ENCODE measurements at regions not wholly inside any gene's neighbourhood (a gene's known extent, or its start where the extent isn't known, plus 50 kb on each side); places are given as distances from the start of the nearest gene placed in this dataset.

DNA sequence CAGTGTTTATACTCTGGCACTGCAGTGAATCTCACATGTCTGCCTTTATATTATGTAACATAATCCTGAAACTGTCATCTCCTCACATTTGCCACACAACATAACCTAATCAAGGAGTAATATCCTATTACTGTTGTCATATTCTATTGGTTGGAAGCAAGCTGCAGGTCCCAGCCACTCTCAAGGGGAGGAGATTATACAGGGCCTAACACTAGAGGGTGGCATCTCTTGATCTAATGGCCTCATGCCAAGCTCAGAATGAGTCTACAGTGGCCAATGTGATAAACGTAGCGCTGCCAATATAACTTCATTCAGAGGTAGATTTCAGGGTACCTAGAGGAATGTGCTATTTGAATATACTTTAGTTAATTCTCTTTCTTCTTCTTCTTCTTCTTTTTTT is 166.8 kb downstream of the BACH1 start:
- H3K9me3 ChIP-seq (ENCODE audit: control insufficient read depth, insufficient read depth, low read length), result no peaks in the 10 kb centered on the region
- no peak overlapping the region for H3K27ac ChIP-seq (ENCODE audit: low read depth, low read length)
- H3K4me1 ChIP-seq (ENCODE audit: control insufficient read depth, insufficient read depth, low read length), result no peaks in the 10 kb centered on the region
- no peaks in the 10 kb centered on the region for H3K27me3 ChIP-seq (ENCODE audit: control insufficient read depth, insufficient read depth, low read length)
- H3K4me3 ChIP-seq (ENCODE audit: low read depth, low read length), result no peak overlapping the region
- no CpG with 5 or more reads among the region's 2 CpGs for WGBS (ENCODE audit: insufficient coverage)
- no peak for DNase-seq (ENCODE audit: low read depth in 4 of 6, low spot score in 6 of 6)
- H3K36me3 ChIP-seq (ENCODE audit: control insufficient read depth, insufficient read depth, low read length), result no peaks in the 10 kb centered on the region

GRCh38 chr21:29466532-29466931 is 167.8 kb downstream of the BACH1 start:
- Histone ChIP-seq H3K36me3 (ENCODE audit: control insufficient read depth, insufficient read depth, low read length) (no peaks in the 10 kb centered on the region), H3K4me1 (ENCODE audit: control insufficient read depth, insufficient read depth, low read length) (no peaks in the 10 kb centered on the region), H3K27me3 (ENCODE audit: control insufficient read depth, insufficient read depth, low read length) (no peaks in the 10 kb centered on the region), H3K27ac (ENCODE audit: low read depth, low read length) (no peak overlapping the region), H3K4me3 (ENCODE audit: low read depth, low read length) (no peak overlapping the region), H3K9me3 (ENCODE audit: control insufficient read depth, insufficient read depth, low read length) (no peaks in the 10 kb centered on the region)
- no CpG with 5 or more reads among the region's 2 CpGs for WGBS (ENCODE audit: insufficient coverage)
- DNase-seq (ENCODE audit: low read depth in 4 of 6, low spot score in 6 of 6), result no peak

DNA sequence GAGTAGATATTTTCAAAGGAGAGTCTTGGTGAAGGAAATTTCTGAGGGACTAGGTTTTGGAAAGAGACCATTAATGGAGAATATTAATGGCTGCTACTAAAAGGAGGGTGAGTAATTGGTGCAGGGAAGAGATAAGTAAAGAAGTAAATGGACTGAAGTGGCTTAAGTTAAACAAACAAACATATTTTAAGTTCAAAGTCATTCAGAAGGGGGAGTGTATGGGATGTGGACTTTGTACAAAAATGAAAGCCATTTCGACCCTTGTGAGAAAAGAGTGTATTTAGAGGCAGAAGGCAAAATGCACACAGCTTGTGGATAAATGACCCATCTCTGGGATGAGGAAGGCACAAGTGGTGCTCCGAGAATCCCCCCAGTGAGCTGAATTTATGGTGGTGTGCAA is 171.7 kb downstream of the BACH1 start:
- no peaks in the 10 kb centered on the region for H3K27me3 ChIP-seq (ENCODE audit: control insufficient read depth, insufficient read depth, low read length)
- H3K4me1 ChIP-seq (ENCODE audit: control insufficient read depth, insufficient read depth, low read length), result no peaks in the 10 kb centered on the region
- no peaks in the 10 kb centered on the region for H3K36me3 ChIP-seq (ENCODE audit: control insufficient read depth, insufficient read depth, low read length)
- WGBS (ENCODE audit: insufficient coverage), result 71% methylated on average over 2 of the region's 2 CpGs
- H3K4me3 ChIP-seq (ENCODE audit: low read depth, low read length), result no peak overlapping the region
- no peak for DNase-seq (ENCODE audit: low read depth in 4 of 6, low spot score in 6 of 6)
- H3K9me3 ChIP-seq (ENCODE audit: control insufficient read depth, insufficient read depth, low read length), result no peaks in the 10 kb centered on the region
- no peak overlapping the region for H3K27ac ChIP-seq (ENCODE audit: low read depth, low read length)

DNA sequence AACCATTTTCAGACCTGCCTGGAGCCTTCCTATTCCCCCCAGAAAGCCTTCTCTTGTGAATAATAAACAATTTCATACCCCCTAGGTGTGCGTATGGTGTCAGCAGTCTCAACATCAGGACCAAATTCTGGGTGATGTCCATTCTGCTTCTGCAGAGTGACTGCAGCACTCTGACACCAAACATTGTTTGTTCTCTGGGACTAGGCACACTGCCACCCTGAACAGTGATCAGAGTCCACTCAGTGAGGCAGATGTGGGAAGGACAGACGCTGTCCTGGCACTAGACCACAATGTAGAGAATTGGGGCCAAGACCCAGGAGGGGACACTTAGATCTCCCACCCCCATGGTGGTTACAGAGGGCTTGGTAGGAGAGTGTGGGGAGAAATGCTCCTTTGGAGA is 175.1 kb downstream of the BACH1 start:
- Histone ChIP-seq H3K4me3 (ENCODE audit: low read depth, low read length) (no peak overlapping the region), H3K9me3 (ENCODE audit: control insufficient read depth, insufficient read depth, low read length) (no peaks in the 10 kb centered on the region), H3K27me3 (ENCODE audit: control insufficient read depth, insufficient read depth, low read length) (no peaks in the 10 kb centered on the region), H3K4me1 (ENCODE audit: control insufficient read depth, insufficient read depth, low read length) (peaks cover 5% of the 10 kb centered on the region), H3K27ac (ENCODE audit: low read depth, low read length) (no peak overlapping the region), H3K36me3 (ENCODE audit: control insufficient read depth, insufficient read depth, low read length) (no peaks in the 10 kb centered on the region)
- DNase-seq (ENCODE audit: low read depth in 4 of 6, low spot score in 6 of 6), result no peak
- WGBS (ENCODE audit: insufficient coverage), result 100% methylated on average over 1 of the region's 2 CpGs

- Histone ChIP-seq H3K36me3 (ENCODE audit: control insufficient read depth, insufficient read depth, low read length) (no peaks in the 10 kb centered on the region), H3K27ac (ENCODE audit: low read depth, low read length) (no peak overlapping the region), H3K9me3 (ENCODE audit: control insufficient read depth, insufficient read depth, low read length) (no peaks in the 10 kb centered on the region), H3K4me1 (ENCODE audit: control insufficient read depth, insufficient read depth, low read length) (peaks cover 5% of the 10 kb centered on the region), H3K27me3 (ENCODE audit: control insufficient read depth, insufficient read depth, low read length) (no peaks in the 10 kb centered on the region), H3K4me3 (ENCODE audit: low read depth, low read length) (no peak overlapping the region)
- no CpG with 5 or more reads among the region's 2 CpGs for WGBS (ENCODE audit: insufficient coverage)
- DNase-seq (ENCODE audit: low read depth in 4 of 6, low spot score in 6 of 6), result no peak
These were observed 176.6 kb downstream of the BACH1 start for GRCh38 chr21:29475329-29475728.

DNA sequence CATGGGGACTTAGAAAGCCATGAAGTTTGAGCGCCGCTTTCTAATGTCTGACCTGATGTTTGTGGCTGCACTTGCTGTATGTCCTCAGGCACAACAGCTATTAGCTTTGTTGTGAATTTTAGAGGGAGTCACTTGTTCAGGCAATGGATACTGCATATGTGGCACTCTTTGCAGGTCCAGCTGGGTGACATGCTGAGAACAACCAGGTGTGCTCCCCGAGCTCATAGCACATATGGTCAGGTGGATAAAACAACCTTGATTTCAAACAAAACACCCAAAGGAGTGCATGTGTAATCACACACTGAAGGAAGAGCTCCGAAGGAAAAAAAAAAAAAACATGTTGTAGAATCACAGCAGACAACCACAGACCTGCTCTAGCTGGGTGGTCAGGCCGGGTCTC is 178.6 kb downstream of the BACH1 start:
- Histone ChIP-seq H3K27ac (ENCODE audit: low read depth, low read length) (no peak overlapping the region), H3K27me3 (ENCODE audit: control insufficient read depth, insufficient read depth, low read length) (no peaks in the 10 kb centered on the region), H3K36me3 (ENCODE audit: control insufficient read depth, insufficient read depth, low read length) (no peaks in the 10 kb centered on the region), H3K4me3 (ENCODE audit: low read depth, low read length) (no peak overlapping the region), H3K4me1 (ENCODE audit: control insufficient read depth, insufficient read depth, low read length) (peaks cover 5% of the 10 kb centered on the region), H3K9me3 (ENCODE audit: control insufficient read depth, insufficient read depth, low read length) (no peaks in the 10 kb centered on the region)
- 82% methylated on average over 1 of the region's 5 CpGs for WGBS (ENCODE audit: insufficient coverage)
- no peak for DNase-seq (ENCODE audit: low read depth in 4 of 6, low spot score in 6 of 6)

GRCh38 chr21:29477941-29478340 is 179.2 kb downstream of the BACH1 start:
- H3K4me3 ChIP-seq (ENCODE audit: low read depth, low read length), result no peak overlapping the region
- H3K36me3 ChIP-seq (ENCODE audit: control insufficient read depth, insufficient read depth, low read length), result no peaks in the 10 kb centered on the region
- peaks cover 5% of the 10 kb centered on the region for H3K4me1 ChIP-seq (ENCODE audit: control insufficient read depth, insufficient read depth, low read length)
- no peaks in the 10 kb centered on the region for H3K9me3 ChIP-seq (ENCODE audit: control insufficient read depth, insufficient read depth, low read length)
- no peak for DNase-seq (ENCODE audit: low read depth in 4 of 6, low spot score in 6 of 6)
- H3K27me3 ChIP-seq (ENCODE audit: control insufficient read depth, insufficient read depth, low read length), result no peaks in the 10 kb centered on the region
- WGBS (ENCODE audit: insufficient coverage), result 96% methylated on average over 5 of the region's 5 CpGs
- no peak overlapping the region for H3K27ac ChIP-seq (ENCODE audit: low read depth, low read length)

DNA sequence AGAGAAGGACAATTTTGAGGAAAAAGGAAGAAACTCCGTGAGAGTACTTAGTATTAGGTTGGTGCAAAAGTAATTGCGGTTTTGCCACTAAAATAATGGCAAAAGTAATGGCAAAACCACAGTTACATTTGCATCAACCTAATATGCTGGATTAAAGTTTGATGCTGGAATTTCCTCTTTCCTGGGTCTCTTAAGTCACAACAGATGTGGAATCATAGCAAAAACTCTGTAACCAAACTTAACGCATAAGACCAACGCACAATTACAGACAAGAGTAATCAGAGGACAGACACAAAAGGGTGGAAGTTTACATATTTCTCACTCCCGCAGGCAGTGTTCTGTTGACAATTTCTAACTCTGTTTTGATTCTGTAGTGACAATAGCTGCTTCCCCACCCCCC is 182.4 kb downstream of the BACH1 start:
- no peak for DNase-seq (ENCODE audit: low read depth in 4 of 6, low spot score in 6 of 6)
- no CpG with 5 or more reads among the region's 5 CpGs for WGBS (ENCODE audit: insufficient coverage)

DNA sequence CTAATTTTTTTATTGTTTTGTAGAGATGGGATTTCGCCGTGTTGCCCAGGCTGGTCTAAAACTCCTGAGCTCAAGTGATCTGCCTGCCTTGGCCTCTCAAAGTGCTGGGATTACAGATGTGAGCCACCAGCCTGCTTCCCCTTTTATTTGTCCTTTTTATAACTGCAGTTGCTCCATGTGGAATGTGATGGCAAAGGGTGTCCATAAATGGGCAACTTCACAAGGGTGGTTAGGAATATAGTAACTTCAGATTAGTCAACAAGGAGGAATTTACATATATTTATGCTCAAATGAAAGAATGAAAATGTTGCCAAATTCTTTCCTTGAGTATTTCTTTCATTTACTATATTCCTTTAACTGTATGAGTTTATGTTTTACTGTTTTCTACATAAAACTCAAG is 182.9 kb downstream of the BACH1 start:
- WGBS (ENCODE audit: insufficient coverage), result no CpG with 5 or more reads among the region's 2 CpGs

More for the DNA sequence above, 182.4 kb downstream of the BACH1 start:
- Histone ChIP-seq H3K36me3 (ENCODE audit: control insufficient read depth, insufficient read depth, low read length) (no peaks in the 10 kb centered on the region), H3K27me3 (ENCODE audit: control insufficient read depth, insufficient read depth, low read length) (no peaks in the 10 kb centered on the region), H3K4me3 (ENCODE audit: low read depth, low read length) (no peak overlapping the region), H3K4me1 (ENCODE audit: control insufficient read depth, insufficient read depth, low read length) (peaks cover 5% of the 10 kb centered on the region), H3K9me3 (ENCODE audit: control insufficient read depth, insufficient read depth, low read length) (no peaks in the 10 kb centered on the region), H3K27ac (ENCODE audit: low read depth, low read length) (no peak overlapping the region)

DNA sequence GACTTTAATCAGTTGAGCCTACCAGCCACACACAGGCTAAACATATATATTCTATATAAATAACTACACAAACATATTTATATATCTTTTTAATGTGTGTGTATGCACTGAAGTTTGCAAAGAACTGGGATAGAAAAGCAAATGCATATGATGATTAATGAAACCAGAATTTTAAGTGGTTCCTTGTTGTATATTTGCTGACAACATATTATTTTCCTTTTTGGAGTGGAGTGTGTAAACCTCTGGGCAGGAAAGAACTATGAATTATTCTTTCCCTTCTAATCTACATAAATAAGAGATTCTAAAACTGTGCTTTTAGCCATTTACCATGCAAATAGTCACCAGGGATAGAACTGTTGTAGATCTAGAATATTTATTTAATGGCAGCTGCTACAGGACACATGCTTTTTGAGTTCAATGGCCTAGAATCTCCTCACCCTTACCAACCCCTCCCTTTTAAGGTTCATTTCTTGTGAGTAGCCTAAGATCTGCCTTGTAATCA is 187.6 kb downstream of the BACH1 start:
- H3K9me3 ChIP-seq (ENCODE audit: control insufficient read depth, insufficient read depth, low read length), result no peaks in the 10 kb centered on the region
- H3K36me3 ChIP-seq (ENCODE audit: control insufficient read depth, insufficient read depth, low read length), result no peaks in the 10 kb centered on the region
- H3K4me1 ChIP-seq (ENCODE audit: control insufficient read depth, insufficient read depth, low read length), result peaks cover 3% of the 10 kb centered on the region
- peak overlapping the region; percentile 40 for H3K27ac ChIP-seq (ENCODE audit: low read depth, low read length)
- H3K4me3 ChIP-seq (ENCODE audit: low read depth, low read length), result no peak overlapping the region
- no peaks in the 10 kb centered on the region for H3K27me3 ChIP-seq (ENCODE audit: control insufficient read depth, insufficient read depth, low read length)
- DNase-seq (ENCODE audit: low read depth in 4 of 6, low spot score in 6 of 6), result peak in 1 of 6 donors; percentile 45

More for the DNA sequence above, 182.9 kb downstream of the BACH1 start:
- Histone ChIP-seq H3K4me3 (ENCODE audit: low read depth, low read length) (no peak overlapping the region), H3K27ac (ENCODE audit: low read depth, low read length) (no peak overlapping the region), H3K4me1 (ENCODE audit: control insufficient read depth, insufficient read depth, low read length) (no peaks in the 10 kb centered on the region), H3K36me3 (ENCODE audit: control insufficient read depth, insufficient read depth, low read length) (no peaks in the 10 kb centered on the region), H3K9me3 (ENCODE audit: control insufficient read depth, insufficient read depth, low read length) (no peaks in the 10 kb centered on the region), H3K27me3 (ENCODE audit: control insufficient read depth, insufficient read depth, low read length) (no peaks in the 10 kb centered on the region)
- no peak for DNase-seq (ENCODE audit: low read depth in 4 of 6, low spot score in 6 of 6)
